GM21381 (cell line): ENCODE measurements at regions not wholly inside any gene's neighbourhood (a gene's known extent, or its start where the extent isn't known, plus 50 kb on each side); places are given as distances from the start of the nearest gene placed in this dataset.

Source experiments
- ATAC-seq: cut with Tn5 transposase; IDR thresholded peaks from one replicate; pipeline ENCODE4 v1.9.1; 2021; ENCODE audit warnings: mild to moderate bottlenecking, moderate library complexity; ENCODE audit not compliant: unreplicated experiment

DNA sequence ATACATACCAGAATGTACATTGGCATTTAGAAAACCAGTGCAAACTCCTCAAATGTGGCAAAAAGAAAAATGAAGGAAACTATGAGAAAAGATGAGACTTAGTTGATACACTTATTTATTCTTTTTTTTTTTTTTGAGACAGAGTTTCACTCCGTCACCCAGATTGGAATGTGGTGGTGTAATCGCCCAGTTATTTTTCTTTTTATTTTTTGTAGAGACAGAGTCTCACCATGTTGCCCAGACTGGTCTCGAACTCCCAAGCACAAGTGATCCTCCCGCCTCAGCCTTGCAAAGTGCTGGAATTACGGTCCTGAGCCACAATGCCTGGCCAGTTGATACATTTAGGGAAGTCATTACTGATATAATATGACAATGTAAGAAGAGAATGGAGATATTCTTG is 274.2 kb upstream of the LRATD1 start:
- no peak for ATAC-seq

DNA sequence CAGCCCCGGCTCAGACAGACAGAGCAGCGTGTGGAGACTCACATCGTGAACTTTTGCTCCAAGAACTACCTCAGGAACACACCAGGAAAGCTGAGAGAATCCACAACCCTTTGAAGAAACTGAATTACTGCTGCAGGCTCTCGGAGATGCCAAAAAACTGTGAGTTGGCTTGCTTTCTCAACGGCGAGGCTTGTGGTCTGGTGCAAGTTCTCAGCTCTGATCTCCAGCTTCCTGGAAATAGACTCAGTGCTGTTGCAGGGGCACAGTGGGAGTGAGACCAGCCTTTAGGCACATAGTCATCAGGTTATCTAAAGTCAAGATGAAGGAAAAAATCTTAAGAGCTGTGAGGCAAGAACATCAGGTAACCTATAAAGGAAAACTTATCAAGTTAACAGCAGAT is 273.7 kb upstream of the LRATD1 start:
- no peak for ATAC-seq

DNA sequence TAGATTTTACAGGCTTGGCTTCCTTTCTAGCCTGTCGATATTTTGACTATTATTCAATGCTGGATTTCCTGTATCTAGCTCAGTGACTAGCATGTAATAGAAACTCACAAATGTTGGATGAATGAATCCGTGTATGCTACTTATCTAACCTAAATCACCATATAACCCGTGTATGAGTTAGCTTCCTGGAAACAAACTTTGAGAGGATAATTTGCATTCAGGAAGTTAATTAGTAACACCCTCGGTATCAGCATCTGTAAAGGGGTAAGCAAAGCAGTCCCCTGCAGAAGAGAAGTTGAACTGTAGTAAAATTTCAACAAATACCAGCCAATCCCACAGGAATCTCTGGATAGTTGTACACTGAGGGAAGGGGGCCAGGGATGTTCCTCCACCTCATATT is 269.4 kb upstream of the LRATD1 start:
- no peak for ATAC-seq

DNA sequence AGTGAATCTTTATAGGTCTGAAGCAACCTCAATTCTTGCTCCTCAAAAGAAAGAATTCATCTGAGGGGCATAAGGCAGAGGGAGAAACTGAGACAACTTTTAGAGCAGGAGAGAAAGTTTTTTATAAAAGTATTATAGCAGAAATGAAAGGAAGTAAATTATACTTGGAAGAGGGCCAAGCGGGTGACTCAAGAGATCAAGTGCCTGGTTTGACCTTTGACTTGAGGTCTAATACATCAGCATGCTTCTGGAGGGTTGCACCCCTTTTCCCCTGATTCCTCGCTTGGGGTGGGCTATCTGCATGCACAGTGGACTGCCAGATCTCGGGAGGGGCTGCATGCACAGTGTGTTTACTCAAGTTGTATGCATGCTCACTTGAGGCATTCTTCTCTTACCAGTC is 268.5 kb upstream of the LRATD1 start:
- ATAC-seq = no peak

DNA sequence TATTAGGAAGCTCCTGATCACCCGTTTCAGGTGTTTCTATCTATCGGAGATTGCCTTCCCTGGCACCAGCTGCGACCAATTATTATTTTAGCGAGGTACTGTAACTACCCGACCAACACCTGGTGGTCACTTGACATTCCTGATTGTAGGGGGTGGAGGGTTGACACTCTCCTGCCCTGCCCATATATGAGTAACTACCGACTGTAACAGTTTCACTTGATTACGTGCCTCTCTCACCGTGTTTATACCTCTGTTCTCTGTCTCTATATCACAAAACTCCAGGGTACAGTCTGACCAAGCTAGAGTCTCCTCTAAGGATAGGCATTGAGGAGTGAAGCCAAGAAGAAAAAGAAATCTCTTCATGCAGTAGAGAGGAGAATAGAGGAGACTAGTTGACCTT is 268.0 kb upstream of the LRATD1 start:
- no peak for ATAC-seq

DNA sequence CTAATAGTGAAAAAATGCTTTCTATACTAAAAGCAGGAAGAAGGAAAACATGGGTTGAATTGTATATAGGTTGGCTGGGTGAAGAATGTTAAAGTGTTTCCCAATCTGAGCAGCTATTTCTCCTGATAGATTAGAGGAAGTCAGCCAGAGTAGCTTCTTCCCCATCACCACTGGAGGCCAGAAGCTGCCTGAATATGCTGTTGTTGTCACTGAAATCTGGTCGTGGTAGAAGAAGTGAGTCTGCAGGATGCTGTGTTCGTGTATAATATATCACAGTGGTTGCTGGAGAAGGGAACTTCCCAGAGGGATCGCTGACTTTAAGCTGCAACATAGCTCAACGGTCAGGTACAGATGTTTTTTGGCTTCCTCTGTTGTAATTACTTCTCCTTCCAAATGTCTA is 247.5 kb upstream of the LRATD1 start:
- no peak for ATAC-seq

DNA sequence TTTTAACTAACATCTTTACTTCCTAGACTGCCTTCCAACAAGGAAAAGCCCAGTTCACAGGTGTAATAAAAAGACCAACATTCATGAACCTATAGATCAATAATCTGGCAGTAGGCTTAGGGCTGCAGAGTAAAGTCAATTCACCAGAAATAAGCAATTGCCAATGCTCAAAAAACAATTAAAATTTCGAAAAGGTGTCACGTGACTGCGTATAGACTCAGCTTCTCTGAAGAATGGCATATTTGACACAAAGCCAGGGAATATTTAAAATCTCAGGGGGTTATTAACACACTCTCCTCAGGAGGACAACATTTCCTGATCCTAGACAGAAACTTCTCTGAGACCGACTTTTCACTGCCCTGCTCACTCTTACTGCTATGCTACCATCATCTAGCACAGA is 245.2 kb upstream of the LRATD1 start:
- no peak for ATAC-seq

DNA sequence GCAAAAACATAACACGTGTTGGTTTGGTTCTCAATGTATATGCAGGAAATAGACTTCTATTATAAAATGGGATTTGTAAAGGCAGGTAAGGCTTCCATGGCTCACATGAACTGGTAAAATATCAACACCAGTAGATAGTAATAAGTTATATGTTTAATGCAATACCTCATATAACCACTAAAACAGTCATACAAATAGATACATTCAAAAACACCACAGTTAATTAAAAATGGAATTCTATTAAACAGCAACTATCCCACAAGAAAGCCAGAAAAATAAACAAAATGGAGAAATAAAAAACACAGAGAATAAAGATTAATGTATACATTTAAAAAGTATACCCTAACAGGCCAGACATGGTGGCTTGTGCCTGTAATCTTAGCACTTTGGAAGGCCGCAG is 243.8 kb upstream of the LRATD1 start:
- no peak for ATAC-seq

DNA sequence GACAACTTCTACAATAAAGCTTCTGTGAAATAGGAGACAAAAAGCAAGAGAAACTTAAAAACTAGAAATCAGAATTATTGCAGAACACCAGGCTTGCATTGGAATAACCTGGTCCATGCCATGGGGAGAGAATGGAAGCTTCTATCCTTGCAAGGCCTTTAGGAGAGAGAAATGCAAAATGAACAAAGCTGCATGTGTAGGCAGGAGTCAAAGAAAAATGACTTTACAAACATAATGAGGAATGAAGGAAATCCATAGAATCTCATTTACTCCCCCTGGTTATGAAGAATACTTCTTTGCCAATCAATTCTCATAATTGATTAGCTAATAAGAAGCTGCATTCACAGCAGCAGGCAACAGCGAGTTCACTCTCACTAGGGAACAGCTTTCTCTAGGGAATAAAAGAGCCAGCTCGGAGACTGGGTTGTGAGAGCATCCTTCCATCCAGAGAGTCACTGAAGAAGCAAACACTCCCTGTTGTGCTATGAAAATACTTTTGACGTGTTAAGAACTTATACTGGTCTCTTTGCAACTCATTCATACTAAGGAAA is 235.9 kb upstream of the LRATD1 start:
- ATAC-seq = no peak

DNA sequence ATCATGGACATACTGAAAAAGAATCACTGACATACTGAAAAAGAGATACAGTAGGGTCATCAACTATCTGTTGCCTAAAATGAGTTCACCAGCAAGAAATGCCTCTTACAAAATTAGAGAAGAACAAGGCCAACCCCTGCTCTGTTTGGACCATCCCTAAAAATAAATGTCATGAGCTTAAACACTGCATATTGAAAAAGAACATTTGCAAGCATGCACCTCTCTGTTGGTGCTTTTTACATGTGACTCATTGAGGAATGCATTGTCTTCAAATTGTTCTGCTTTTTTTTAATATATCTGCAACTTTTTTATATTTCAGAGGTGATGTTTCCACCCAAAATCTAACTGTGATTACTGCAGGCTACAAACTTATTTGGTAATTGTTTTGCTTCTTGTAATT is 233.9 kb upstream of the LRATD1 start:
- no peak for ATAC-seq

DNA sequence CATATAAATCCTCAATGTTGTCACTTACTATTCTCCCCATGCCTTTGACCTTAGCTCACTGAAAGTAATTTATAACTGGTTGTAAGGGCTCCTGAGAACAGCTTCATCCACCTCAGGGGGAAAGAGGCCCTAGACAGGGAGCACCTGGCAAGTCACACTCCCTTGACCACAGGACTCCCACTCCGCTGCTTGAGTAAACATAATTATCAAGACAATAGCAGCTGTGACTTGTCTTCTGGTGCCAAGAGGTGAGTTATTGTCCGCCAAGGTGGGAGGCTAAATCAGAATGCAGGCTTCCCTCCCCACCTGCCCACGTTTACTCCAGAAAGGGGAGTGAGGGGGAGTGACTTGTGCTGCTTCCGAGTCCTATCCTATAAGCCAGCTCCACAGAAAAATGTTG is 230.6 kb upstream of the LRATD1 start:
- no peak for ATAC-seq

DNA sequence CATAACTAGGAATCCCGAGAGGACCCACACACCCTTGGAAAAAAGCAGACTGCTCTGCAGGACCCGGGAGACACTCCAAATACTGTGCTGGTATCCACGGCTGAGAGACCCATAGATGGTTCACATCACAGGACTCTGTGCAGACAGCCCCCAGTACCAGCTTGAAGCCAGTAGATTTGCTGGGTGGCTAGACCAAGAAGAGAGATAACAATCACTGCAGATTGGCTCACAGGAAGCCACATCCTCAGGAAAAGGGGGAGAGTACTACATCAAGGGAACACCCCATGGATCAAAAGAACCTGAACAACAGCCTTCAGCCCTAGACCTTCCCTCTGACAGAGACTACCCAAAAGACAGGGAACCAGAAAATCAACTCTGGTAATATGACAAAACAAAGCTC is 223.8 kb upstream of the LRATD1 start:
- ATAC-seq = no peak

DNA sequence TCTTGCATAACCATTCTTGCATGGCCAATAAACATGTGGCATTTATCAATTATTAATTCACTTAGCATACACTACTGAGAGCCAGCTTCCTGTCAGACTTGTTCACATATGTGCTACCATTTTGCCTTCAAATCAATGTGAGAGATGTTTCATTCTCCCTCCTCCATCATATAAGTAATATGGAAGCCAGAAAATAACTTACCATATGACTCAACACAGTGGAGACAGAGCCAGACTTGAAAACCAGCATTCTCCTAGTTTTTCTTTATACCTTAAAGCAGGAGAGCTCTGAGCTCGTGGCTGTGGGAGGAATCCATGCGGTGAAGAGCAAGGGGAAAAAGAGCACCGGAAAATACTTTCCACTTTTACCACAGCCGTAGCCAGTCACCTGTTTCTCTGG is 215.0 kb upstream of the LRATD1 start:
- no peak for ATAC-seq

DNA sequence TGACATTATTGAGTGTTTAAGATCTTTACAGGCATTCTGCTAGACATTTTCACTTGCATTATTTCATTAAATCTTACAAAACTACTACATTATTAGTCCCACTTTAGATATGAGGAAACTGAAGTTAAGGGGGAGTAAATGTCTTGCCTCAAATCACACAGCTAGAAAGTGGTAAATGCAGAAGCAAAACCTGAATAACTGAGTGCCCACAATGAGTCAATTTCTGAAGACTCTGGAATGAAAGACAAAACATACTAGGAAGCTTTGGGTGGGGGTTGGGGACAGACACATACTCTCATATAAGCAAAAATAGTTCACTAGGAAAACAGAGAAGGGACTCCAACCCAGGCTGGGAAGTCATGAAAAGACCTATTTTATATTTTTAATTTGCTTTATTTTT is 214.4 kb upstream of the LRATD1 start:
- ATAC-seq = no peak

DNA sequence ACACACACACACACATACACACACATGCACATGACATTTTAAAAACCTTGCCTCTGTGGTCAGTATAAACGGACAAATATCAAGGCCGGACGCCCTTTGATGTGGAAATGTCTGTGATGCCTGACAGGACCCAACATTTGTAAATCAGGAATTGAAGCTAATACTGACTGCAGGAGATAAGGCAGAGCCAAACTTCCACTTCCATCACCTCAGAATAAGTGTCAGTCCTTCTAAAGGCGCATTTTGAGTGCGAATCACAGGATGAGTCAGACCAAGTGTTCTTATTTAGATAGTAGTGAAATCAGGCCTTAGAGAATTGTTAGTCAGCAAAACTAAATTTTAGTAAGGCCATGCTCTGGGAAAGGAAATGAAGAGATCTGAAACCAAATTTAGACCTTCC is 211.7 kb upstream of the LRATD1 start:
- no peak for ATAC-seq

DNA sequence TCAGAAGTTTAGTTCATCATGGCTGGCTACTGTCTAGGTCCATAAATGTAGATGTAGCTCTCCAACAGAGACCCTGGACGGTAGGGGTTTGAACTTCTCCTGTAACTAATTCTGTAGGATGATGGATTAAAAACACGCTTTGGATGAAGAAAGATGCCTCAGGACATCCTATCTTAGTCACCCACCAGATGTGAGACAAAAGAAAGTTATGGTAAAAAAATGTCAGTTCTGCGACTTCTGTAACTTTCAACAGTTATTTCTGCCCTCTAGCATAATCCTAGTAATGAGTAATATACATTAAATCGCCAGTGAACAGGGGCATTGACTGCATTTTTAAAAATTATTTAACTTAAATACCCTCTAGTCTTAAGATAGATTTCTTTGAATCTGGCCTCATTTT is 210.1 kb upstream of the LRATD1 start:
- no peak for ATAC-seq

DNA sequence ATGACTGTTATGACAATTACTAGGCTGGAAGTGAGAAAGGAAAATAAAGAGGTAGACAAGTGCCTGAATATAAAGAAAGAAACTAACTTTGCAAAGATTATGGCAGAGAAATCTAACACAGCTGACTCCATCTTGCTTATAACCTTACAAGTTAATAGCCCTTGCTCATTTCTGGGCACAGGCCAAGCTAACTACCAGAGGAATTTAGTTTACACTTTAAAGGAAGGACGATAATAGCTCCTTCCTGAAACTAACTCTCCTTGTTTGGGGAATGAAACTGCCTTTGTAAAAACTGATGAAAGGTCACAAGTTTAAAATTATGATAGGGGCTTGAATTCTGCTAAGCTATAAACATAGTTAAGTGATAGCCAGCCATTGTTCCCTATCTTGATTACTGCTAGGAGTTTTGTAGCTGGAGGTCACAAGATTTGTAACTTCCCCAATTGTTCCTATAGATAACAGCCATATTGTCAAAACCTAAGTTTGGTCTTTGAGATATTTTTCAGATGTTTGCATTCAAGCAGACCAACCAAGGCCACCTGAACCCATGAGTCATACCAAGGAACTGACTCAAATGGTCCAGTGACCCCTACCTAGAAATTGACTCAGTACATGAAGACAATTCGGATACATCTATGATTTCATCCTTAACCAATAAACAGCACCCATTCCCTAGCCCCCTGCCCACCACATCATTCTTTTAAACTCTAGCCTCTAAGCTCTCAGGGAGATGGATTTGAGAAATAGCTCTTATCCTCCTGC is 209.2 kb upstream of the LRATD1 start:
- no peak for ATAC-seq

DNA sequence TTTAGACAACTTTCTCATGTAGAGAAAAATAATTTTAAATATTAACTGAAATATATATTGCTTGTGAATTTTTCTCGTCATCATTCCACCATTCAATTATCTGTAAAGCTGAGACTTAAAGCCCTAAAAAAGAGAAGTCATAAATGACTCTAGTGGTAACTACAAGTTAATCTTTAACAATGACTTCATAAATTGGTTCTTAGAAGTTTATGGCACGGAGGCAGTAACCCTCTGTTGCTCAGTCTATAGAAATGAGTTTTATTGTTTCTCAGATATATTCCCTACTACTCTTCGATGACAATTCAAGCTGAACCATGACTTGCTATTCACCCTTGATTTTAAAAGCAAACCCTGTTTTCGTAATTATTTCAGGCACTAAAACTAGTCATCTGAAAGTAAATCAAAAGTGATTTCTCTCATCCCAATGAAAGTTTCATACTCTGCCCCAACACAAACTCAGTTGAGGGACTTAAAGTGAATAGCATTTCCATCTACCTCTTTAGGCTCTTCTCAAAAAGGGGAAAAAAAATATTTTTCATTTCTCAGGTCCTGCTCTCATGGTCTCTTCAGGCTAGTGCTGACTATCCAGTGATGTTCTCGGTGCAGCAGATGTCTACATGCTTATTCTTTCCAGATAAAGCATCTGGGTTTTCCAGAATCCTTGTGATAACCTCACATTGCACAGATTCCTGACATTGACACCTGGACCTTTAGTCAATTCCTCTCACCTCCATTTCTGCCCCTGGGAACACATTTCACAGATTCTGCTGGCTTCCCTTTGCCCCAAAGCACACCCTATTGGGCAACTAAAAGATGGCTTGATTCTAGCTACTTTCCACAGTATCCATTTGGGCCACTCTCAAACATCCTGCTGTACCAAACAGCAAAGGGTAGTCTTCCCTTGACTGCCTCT is 207.8 kb upstream of the LRATD1 start:
- ATAC-seq = peak; percentile 55

DNA sequence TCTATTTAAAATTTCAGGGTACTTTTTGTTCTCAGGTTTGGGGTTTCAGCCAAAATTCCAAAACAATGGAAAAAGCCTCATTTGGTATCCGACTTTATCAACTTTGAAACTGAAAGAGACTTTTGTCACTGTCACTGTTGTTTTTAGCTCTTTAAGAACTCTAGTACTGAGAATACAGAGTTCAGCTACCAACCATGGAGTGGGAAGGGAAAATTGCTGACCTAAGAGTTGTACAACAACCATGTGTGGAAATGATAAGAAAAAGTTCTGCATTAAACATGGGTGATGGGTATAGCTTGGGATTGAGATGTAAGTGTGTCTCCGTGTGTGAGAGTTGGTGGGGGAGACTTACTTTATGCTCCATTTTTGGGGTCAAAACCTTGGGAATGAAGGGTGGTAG is 206.6 kb upstream of the LRATD1 start:
- ATAC-seq = no peak

DNA sequence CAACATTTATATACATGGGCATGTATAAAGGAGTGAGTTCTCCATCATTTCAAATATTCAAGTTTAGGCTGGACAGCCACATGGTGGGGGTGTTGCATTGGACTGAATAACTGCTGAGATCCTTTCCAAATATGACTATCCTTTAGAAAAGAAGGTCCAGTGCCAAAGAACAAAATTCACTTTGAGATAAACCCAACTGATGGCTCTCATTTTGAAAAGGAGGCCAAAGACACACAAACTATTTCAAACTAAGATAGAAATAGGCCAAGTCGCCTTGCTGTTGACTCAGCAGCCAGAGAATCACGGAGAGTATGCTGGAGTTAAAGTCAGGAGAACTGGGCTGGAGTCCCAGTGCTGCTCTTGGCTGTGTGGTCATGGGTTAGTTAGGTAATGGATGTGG is 204.5 kb upstream of the LRATD1 start:
- no peak for ATAC-seq

DNA sequence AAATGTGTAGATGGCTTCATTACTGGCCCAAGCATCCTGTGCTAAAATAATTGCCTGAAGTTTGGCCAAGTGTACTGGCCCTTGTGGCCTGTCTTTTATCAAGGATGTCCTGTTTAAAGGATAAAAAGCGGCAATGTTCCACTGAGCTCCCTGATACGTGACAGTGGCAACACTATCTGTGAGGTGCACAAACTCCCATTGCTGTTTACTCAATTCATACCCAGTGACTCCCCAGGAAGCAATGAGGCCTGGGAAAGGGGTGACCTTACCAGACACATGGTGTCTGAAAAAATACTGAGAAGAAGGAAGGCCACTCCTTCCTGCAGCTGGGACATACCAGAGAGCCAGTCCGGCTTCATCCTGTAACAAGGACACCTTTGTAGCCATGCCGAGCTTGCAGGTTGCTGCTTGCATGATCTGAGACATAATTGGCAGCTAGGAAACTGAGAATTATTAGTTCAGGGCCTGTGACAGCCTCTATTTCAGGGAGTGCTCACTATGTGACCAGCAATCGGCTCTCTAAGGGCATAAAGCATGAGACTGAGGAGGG is 198.5 kb upstream of the LRATD1 start:
- ATAC-seq = no peak

DNA sequence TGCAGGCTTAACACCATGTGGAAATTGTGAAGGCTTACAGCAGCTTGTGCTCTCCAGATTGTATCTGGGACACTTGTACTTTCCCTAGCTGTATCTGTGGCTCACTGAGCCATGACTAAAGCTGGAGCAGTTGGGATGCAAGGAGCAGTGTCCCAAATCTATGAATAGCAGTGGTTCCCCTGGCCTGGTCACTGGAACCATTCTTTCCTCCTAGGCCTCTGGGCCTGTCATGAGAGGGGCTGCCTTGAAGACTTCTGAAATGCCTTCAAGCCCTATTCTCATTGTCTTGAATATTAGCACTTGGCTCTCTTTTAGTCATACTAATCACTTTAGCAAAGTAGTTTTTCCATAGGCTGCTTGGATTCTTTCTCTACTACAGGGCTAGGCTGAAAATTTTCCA is 186.8 kb upstream of the LRATD1 start:
- no peak for ATAC-seq
